ENCODE measurements at regions not wholly inside any gene's neighbourhood (a gene's known extent, or its start where the extent isn't known, plus 50 kb on each side); places are given as distances from the start of the nearest gene placed in this dataset.

- no peak for TF ChIP-seq ZFX (IDR thresholded peaks at IDR 0.05; ENCODE audit: borderline replicate concordance)
- TF ChIP-seq CTCF (IDR thresholded peaks at IDR 0.05) = no peak
- no peak overlapping the region for H3K27ac ChIP-seq
Measured at GRCh38 chr1:60170709-60171108, 97.1 kb upstream of the C1orf87 start.

GRCh38 chr1:60169206-60169605 lies 95.6 kb upstream of the C1orf87 start:
- no peak overlapping the region for H3K27ac ChIP-seq
- TF ChIP-seq CTCF (IDR thresholded peaks at IDR 0.05) (no peak), ZFX (IDR thresholded peaks at IDR 0.05; ENCODE audit: borderline replicate concordance) (no peak)

- H3K27ac ChIP-seq = no peak overlapping the region
- TF ChIP-seq ZFX (IDR thresholded peaks at IDR 0.05; ENCODE audit: borderline replicate concordance) (no peak), CTCF (IDR thresholded peaks at IDR 0.05) (no peak)
Measured at GRCh38 chr1:60162936-60163335, 89.4 kb upstream of the C1orf87 start.

- TF ChIP-seq ZFX (IDR thresholded peaks at IDR 0.05; ENCODE audit: borderline replicate concordance) = no peak
- TF ChIP-seq CTCF (IDR thresholded peaks at IDR 0.05) = no peak
- no peak overlapping the region for H3K27ac ChIP-seq
Measured at GRCh38 chr1:60160141-60160540, 86.6 kb upstream of the C1orf87 start.

GRCh38 chr1:60156371-60156770 lies 82.8 kb upstream of the C1orf87 start:
- no peak overlapping the region for H3K27ac ChIP-seq
- no peak for TF ChIP-seq ZFX (IDR thresholded peaks at IDR 0.05; ENCODE audit: borderline replicate concordance)
- no peak for TF ChIP-seq CTCF (IDR thresholded peaks at IDR 0.05)

- TF ChIP-seq ZFX (IDR thresholded peaks at IDR 0.05; ENCODE audit: borderline replicate concordance) (no peak), CTCF (IDR thresholded peaks at IDR 0.05) (no peak)
- H3K27ac ChIP-seq = no peak overlapping the region
Measured at GRCh38 chr1:60153961-60154360, 80.4 kb upstream of the C1orf87 start.

- no peak for TF ChIP-seq CTCF (IDR thresholded peaks at IDR 0.05)
- no peak for TF ChIP-seq ZFX (IDR thresholded peaks at IDR 0.05; ENCODE audit: borderline replicate concordance)
- H3K27ac ChIP-seq = no peak overlapping the region
Measured at GRCh38 chr1:60152891-60153290, 79.3 kb upstream of the C1orf87 start.
